OCI-LY1 (cell line): ENCODE measurements at regions not wholly inside any gene's neighbourhood (a gene's known extent, or its start where the extent isn't known, plus 50 kb on each side); places are given as distances from the start of the nearest gene placed in this dataset.

ENCODE experiments used
- EZH2 ChIP-seq: fragments of 200-600 bp; sonication (generic), shearing (Covaris generic); IDR thresholded peaks from 2 replicates; pipeline ENCODE4 v1.8.0; 2017; ENCODE audit warnings: borderline replicate concordance, mixed run types, mild to moderate bottlenecking, antibody characterized with exemption, low read length, moderate library complexity, mixed read lengths
- TF ChIP-seq, protein P1 (sequence below): fragments of 200-600 bp; sonication (generic), shearing (Covaris generic); IDR thresholded peaks from 2 replicates; pipeline ENCODE4 v1.5.1; 2017; ENCODE audit warnings: mild to moderate bottlenecking, antibody characterized with exemption, low read length, moderate library complexity, mixed read lengths

DNA sequence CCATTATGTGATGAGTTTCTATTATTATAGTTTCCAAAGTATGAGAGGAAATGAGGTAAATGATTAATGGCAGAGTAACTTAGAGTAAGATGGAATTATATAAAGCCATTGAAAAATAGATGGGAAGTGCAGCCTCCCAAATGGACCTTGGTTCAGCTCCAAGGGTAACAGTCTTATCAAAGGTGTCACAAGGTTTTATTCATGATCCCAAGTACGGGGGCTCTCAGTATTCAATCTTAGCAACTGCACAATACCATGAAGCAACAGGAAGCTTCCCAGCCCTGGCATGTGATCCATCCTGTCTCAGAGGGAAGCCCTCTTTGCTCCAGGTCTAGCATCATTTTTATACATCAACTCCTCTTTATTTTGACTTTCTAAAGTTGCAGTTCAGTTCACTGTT is 948.2 kb downstream of the GALC start:
- TF ChIP-seq, protein P1, sequence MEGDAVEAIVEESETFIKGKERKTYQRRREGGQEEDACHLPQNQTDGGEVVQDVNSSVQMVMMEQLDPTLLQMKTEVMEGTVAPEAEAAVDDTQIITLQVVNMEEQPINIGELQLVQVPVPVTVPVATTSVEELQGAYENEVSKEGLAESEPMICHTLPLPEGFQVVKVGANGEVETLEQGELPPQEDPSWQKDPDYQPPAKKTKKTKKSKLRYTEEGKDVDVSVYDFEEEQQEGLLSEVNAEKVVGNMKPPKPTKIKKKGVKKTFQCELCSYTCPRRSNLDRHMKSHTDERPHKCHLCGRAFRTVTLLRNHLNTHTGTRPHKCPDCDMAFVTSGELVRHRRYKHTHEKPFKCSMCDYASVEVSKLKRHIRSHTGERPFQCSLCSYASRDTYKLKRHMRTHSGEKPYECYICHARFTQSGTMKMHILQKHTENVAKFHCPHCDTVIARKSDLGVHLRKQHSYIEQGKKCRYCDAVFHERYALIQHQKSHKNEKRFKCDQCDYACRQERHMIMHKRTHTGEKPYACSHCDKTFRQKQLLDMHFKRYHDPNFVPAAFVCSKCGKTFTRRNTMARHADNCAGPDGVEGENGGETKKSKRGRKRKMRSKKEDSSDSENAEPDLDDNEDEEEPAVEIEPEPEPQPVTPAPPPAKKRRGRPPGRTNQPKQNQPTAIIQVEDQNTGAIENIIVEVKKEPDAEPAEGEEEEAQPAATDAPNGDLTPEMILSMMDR: no peak
- no peak for TF ChIP-seq EZH2
